Stimulated activated CD8-positive, alpha-beta memory T cell treated with anti-CD3 and anti-CD28 coated beads, Interleukin-12 subunit alpha, Interleukin-12 subunit beta, amount 100 ng/mL, for 24 hours (primary cell): ENCODE measurements at regions not wholly inside any gene's neighbourhood (a gene's known extent, or its start where the extent isn't known, plus 50 kb on each side); places are given as distances from the start of the nearest gene placed in this dataset.
"Not testable (repeated sequence)": the region's sequence is repeated elsewhere in the genome, so short reads cannot be mapped to it uniquely, and the experiment has no call there.

ENCODE experiments used
- DNase-seq: peaks from one replicate; pipeline ENCODE4 v3.0.0-alpha.2; 2020; ENCODE audit errors: extremely low read depth

- DNase-seq: no peak
Measured at GRCh38 chr15:39498629-39499028, 82.2 kb upstream of the THBS1 start.

DNA sequence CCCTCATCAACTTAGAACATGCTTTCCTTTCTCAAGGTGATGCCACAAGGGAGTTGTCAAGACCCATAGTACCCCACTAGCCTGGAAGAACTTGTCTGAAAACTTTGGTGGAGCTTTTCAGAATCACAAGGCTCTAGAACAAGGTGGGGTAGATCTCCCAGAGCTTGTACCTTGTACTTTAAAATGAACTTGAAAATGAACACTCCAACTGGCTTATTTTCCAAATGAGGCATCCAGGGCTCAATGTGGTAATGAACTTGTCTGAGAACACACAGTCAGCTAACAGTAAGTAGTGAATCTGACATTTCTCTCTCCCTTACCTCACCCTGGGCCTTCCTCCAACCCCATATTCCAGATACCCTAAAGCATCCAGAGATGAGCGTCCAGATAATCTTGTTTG, 81.8 kb upstream of the THBS1 start:
- no peak for DNase-seq

DNA sequence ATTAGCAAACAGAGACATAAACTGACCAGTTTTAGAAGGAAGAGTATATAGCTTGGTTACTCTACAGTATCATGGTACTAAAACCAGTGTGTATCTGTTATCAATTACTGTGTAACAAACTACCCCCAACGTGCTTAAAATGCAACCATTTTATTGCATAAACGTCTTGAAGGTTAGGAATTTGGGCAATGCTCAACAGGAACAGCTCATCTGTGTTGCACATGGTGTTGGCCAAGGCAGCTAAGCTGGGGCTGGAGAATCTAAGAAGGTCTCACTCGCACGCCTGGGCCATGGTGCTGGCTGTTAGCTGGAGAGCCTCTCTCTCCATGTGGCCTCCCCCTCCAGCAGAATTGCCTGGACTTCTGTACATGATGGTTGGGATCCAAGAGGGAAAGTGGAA, 81.2 kb upstream of the THBS1 start:
- DNase-seq: no peak

GRCh38 chr15:39501366-39502081, 79.4 kb upstream of the THBS1 start:
- no peak for DNase-seq

GRCh38 chr15:39502082-39502447, 78.8 kb upstream of the THBS1 start:
- DNase-seq: no peak

DNA sequence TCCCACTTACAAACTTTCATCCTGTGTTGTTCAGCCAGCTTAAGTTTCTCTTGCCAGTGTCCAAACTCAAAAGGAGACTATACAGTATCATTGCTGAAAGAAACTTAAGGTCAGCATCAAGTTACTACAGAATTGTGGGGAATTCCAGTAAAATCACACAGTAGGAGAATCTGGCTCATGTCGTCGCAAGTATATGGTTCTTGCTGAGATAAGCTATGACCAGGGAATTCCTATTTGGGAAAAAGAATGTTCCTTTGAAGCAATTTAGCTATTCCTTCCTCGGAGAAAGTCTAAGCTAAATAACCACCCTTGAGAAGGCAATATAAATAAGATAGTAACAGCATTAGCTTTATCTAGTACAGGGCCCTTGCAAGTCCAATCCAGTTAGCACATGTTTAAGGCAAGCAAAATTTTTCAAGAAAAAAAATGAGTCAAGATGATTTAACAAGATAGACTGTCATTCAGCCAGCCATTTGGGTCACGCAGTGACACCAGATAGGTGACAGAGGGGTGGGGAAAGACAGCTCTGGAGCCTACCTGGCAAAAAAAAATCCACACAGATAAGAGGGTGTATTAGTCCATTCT, 78.2 kb upstream of the THBS1 start:
- no peak for DNase-seq

DNA sequence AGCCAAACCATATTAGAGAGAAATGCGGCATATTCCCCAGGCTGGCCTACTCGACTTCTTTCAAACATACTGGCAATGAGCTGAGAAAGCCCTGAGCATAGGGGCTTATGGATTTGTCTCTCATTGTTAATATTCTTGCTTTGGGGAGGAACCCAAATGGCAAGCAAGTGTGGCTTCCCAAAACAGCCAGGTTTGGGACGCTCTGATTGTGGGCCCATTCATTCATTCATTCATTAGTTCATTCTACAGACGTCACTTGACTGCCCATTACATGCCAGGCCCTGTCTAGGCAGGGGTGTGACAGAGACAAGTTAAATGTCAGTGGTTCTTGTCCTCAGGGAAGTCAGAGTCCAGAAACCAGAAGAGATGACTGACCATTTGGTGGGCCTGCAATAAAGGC, 77.4 kb upstream of the THBS1 start:
- DNase-seq: no peak

DNA sequence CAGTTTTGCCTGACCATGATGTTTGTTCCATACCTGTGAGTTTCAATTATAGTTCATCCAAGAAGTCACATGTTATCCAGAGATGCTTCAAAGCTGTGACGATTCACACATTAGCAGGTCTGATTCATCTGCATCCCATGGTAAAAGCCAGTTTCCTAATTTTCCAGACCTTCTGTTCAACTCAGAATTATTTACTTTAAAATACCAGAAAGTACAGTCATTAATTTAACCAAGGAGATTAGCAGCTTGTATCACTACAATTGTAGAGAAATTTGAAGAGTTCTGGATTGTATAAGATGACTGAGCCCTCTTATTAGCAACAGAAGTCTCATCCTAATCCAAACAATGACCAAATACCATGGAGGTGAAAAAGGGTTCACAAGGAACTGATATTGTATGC, 76.1 kb upstream of the THBS1 start:
- DNase-seq: no peak

DNA sequence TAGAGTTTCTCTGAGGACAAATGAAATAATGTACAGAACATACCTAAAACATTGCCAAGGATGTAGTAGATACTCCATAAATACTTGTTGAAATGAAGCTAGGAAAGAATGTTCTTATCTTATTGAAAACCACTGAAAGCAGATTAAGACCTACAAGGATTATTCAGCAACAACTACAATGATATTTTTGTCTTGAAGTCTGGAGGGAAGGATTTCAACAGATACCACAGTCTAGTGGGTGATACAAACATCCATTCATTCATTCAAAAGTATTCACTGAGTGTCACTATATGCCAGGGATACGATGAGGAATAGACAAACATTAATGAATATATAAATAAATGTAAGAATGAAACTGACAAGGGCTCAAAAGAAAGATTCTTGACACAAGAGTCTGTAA, 74.7 kb upstream of the THBS1 start:
- DNase-seq: no peak

DNA sequence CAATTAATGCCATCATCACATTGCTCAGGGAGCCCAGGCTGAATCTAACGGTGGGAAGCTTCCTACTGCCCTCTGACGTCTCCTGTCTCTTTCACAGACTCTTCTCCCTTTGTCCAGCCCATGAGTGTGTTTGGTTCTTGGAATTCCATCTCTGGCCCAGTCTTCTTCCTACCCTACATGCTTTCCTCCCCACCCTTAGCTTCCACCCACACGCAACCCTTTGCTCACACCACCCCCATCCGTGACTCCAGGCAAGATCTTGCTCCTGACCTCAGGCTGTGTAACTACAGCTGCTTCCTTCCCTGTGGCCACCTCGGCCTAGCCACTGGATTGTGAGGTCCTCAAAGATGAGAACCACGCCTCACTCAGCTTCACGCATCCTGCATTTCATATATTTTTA, 72.3 kb upstream of the THBS1 start:
- no peak for DNase-seq

DNA sequence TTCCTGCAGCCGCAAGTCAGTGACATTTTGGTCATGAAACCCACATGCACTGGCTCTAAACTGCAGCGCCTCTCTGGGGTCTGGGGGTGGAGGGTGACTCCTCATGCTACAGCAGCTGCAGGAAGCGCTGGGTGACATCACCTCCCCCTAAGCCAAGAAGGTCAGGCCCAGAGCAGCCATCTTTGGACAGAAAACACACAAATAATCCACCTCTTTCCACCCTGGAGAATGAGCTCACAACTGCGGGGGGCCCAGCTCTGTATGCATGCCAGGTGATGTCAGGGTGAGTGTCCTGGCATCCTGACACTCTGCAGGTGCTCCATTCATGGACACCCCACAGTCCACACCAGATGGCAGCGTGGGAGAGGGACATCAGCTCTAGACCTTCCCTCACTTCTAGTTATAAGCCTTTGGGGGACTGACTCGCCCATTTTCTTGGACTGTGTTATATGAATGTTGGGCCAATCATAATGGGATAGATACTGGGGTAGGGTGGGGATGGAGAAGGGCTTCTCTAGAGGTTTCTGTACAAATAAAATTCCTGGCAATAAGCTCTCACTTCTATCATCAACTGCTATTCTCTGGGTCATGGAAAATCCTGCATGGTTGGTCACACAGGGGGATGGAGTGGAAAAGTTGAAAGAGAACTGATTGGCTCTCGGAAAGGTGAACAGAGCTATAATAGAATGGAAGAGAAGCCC, 70.7 kb upstream of the THBS1 start:
- DNase-seq: no peak

- no peak for DNase-seq
Measured at GRCh38 chr15:39511000-39511915, 69.6 kb upstream of the THBS1 start.

- no peak for DNase-seq
Measured at GRCh38 chr15:39511916-39512260, 69.0 kb upstream of the THBS1 start.

GRCh38 chr15:39512643-39513042, 68.2 kb upstream of the THBS1 start:
- DNase-seq: no peak

- DNase-seq: no peak
Measured at GRCh38 chr15:39513936-39514335, 66.9 kb upstream of the THBS1 start.

DNA sequence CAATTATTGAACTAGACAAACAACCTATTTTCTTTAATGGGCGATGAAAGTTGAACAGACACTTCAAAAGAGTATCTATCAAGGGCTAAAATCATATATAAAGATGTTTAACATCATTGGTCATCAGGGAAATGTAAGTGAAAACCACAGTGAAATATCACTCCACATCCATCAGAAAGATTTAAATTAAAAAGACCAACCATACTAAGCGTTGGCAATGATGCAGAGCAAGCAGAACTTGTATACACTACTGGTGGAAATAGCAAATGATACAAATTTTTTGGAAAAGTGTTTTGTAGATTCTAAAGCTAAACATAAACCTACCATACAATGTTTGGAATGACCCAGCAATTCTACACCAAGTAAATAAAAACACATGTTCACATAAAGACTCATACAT, 65.9 kb upstream of the THBS1 start:
- DNase-seq: no peak

- no peak for DNase-seq
Measured at GRCh38 chr15:39515765-39516164, 65.1 kb upstream of the THBS1 start.

DNA sequence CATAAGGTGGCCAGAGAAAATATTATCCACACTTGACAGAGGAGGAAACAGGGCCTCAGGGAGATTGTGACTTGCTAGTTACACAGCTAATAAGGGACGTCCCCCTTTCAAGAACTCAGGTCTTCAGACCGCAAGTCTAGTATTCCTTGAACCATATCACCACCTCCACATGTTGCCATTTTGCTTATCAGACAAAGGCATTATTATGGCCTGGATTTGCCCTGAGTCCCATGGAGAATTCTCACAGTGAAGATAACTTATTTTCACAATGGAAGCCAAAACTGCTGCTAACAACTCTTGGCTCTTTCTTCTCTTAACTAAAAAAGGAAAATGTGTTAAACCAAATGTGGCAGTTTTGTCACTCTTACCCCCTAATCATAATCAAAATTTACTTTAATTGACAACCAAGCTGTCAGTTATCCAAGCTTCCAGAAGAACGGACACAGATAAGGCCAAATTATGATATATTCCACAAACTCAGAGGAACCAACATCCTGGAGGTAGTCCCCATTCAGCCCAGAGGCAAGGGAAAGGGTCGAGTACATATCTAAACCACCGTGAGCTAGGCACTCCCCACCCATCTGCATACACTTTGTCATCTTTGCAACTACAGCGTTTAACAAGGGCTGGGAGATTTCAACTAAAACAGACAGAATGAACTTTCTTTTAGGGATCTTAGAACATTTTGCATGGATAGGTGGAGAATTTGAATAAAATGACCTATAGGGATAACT, 63.6 kb upstream of the THBS1 start:
- DNase-seq: no peak

GRCh38 chr15:39523968-39524367, 56.9 kb upstream of the THBS1 start:
- DNase-seq: not testable (repeated sequence)

DNA sequence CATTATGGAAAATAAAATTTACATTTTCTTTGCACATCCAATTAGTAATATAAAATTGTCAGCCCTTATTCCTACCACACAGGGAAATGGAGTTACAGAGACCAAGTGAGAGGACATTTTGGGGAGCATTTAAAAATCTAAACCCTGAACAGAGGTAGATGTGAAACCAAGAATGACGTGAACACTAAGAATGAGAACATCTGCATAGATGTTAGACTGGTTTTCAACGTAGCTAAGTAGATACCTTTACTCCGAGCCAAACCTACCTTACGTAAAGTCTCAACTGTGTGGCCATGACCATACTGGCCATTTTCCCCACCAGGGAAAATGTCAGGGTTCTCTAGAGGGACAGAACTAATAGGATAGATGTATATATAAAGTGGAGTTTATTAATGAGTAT, 51.4 kb upstream of the THBS1 start:
- DNase-seq: no peak

- DNase-seq: no peak
Measured at GRCh38 chr15:39530480-39531342, 50.2 kb upstream of the THBS1 start.
